SK-N-SH treated with all-trans-retinoic acid at 6 μM for 48 hours (cell line): ENCODE measurements at regions not wholly inside any gene's neighbourhood (a gene's known extent, or its start where the extent isn't known, plus 50 kb on each side); places are given as distances from the start of the nearest gene placed in this dataset.

Source experiments
- ATAC-seq: fragments of 200-7000 bp; cut with Tn5 transposase; 3 replicates; pipeline ENCODE4 v1.9.1; 2020; ENCODE audit warnings: mild to moderate bottlenecking, moderate library complexity
- CSDC2 ChIP-seq: fragments of 250-450 bp; sonication (Bioruptor Pico); IDR thresholded peaks from 2 replicates; pipeline ENCODE4 v1.5.0; 2020; ENCODE audit warnings: mild to moderate bottlenecking, moderate library complexity
- ESRRG ChIP-seq: fragments of 250-450 bp; sonication (Bioruptor Pico); IDR thresholded peaks from 2 replicates; pipeline ENCODE4 v1.6.1; 2021; ENCODE audit warnings: mild to moderate bottlenecking
- GLIS3 ChIP-seq: fragments of 250-450 bp; sonication (Bioruptor Pico); IDR thresholded peaks from 2 replicates; pipeline ENCODE4 v1.5.0; 2020; ENCODE audit warnings: mild to moderate bottlenecking, moderate library complexity
- ISL1 ChIP-seq: fragments of 250-450 bp; sonication (Bioruptor Pico); IDR thresholded peaks from 2 replicates; pipeline ENCODE4 v2.1.2; 2022; ENCODE audit warnings: mild to moderate bottlenecking, moderate library complexity
- OSR1 ChIP-seq: fragments of 250-450 bp; sonication (Bioruptor Pico); IDR thresholded peaks from 2 replicates; pipeline ENCODE4 v1.8.0; 2022; ENCODE audit warnings: moderate library complexity, mild to moderate bottlenecking, inconsistent platforms
- POU6F1 ChIP-seq: fragments of 250-450 bp; sonication (Bioruptor Pico); IDR thresholded peaks from 2 replicates; pipeline ENCODE4 v1.8.0; 2021; ENCODE audit warnings: low read depth, mild to moderate bottlenecking, moderate library complexity, borderline replicate concordance
- PPARA ChIP-seq: fragments of 250-450 bp; sonication (Bioruptor Pico); IDR thresholded peaks from 2 replicates; pipeline ENCODE4 v1.5.0; 2020; ENCODE audit warnings: mild to moderate bottlenecking, borderline replicate concordance
- RARB ChIP-seq: fragments of 250-450 bp; sonication (Bioruptor Pico); IDR thresholded peaks from 2 replicates; pipeline ENCODE4 v1.8.0; 2021; ENCODE audit warnings: mild to moderate bottlenecking, moderate library complexity
- SNAI2 ChIP-seq: fragments of 250-450 bp; sonication (Bioruptor Pico); IDR thresholded peaks from 2 replicates; pipeline ENCODE4 v1.5.0; 2020; ENCODE audit warnings: mild to moderate bottlenecking, moderate library complexity
- TOX ChIP-seq: fragments of 250-450 bp; sonication (Bioruptor Pico); IDR thresholded peaks from 2 replicates; pipeline ENCODE4 v1.8.0; 2021; ENCODE audit warnings: mild to moderate bottlenecking, moderate library complexity, borderline replicate concordance
- ZC3H10 ChIP-seq: fragments of 250-450 bp; sonication (Bioruptor Pico); IDR thresholded peaks from 2 replicates; pipeline ENCODE4 v1.5.1; 2021; ENCODE audit warnings: mild to moderate bottlenecking, moderate library complexity
- ZFP3 ChIP-seq: fragments of 250-450 bp; sonication (Bioruptor Pico); IDR thresholded peaks from 2 replicates; pipeline ENCODE4 v1.5.0; 2020; ENCODE audit warnings: mild to moderate bottlenecking, moderate library complexity
- ZFP30 ChIP-seq: fragments of 450-650 bp; formaldehyde crosslinking; IDR thresholded peaks from 2 replicates; pipeline ENCODE4 v1.5.0; 2022; ENCODE audit warnings: mild to moderate bottlenecking, moderate library complexity
- ZNF565 ChIP-seq: fragments of 450-650 bp; formaldehyde crosslinking; conservative IDR thresholded peaks from 2 replicates; pipeline ENCODE4 v1.5.0; 2020; ENCODE audit warnings: low read depth, mild to moderate bottlenecking, moderate library complexity
- ZNF70 ChIP-seq: fragments of 450-650 bp; formaldehyde crosslinking; IDR thresholded peaks from 2 replicates; pipeline ENCODE4 v1.5.0; 2020; ENCODE audit warnings: mild to moderate bottlenecking, moderate library complexity
- ZNF8 ChIP-seq: fragments of 450-650 bp; formaldehyde crosslinking; IDR thresholded peaks from 2 replicates; pipeline ENCODE4 v1.5.0; 2020; ENCODE audit warnings: mild to moderate bottlenecking, moderate library complexity
- TF ChIP-seq, protein P1 (sequence below): fragments of 250-450 bp; sonication (Bioruptor Pico); IDR thresholded peaks from 2 replicates; pipeline ENCODE4 v1.5.1; 2021; ENCODE audit warnings: mild to moderate bottlenecking, moderate library complexity
- TF ChIP-seq, protein P2 (sequence below): fragments of 250-450 bp; sonication (Bioruptor Pico); IDR thresholded peaks from 2 replicates; pipeline ENCODE4 v1.8.0; 2020; ENCODE audit warnings: mild to moderate bottlenecking, moderate library complexity, borderline replicate concordance
- TF ChIP-seq, protein P3 (sequence below): fragments of 250-450 bp; sonication (Bioruptor Pico); IDR thresholded peaks from 2 replicates; pipeline ENCODE4 v1.5.0; 2020; ENCODE audit warnings: mild to moderate bottlenecking, moderate library complexity
- TF ChIP-seq, protein P4 (sequence below): fragments of 250-450 bp; sonication (Bioruptor Pico); IDR thresholded peaks from 2 replicates; pipeline ENCODE4 v1.5.1; 2020; ENCODE audit warnings: low read depth, mild to moderate bottlenecking, moderate library complexity

DNA sequence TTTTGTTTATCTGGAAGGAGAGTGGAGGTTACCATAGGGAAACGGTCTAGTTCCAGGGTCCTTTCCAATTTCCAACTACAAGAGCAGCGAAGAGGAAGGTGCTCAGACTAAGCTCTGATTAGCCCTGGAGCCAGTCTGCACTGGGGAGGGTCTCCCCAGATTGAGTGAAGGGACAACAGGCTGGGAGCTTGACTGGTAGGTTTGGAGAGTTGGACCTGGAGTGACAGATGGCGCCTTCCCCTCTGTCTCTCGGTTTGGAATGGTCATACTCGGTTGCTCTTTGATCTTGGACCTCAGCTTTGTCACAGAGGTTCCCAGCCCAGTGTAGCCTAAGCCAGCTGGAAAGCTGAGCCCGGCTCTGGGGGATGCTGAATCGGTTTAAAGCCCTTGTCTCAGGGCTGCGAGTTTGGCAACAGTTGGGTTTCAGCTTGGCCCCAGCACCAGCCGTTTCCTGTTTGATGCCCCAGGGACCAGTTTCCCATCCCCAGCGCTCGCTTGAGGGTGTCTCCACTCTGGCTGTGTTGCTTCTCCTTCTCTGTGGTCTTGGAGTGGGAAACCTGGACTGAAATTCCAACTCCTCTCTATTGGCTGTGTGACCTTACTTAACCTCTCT is 53.1 kb upstream of the ULK4 start:
- TF ChIP-seq PPARA (CRISPR knock-in tag) (no peak), RARB (CRISPR knock-in tag) (no peak), ZFP3 (CRISPR knock-in tag) (no peak), ISL1 (CRISPR knock-in tag) (no peak), GLIS3 (CRISPR knock-in tag) (no peak), ZFP30 (CRISPR knock-in tag) (no peak), ZNF70 (CRISPR knock-in tag) (no peak), TOX (CRISPR knock-in tag) (no peak), ZNF8 (CRISPR knock-in tag) (no peak), ZNF565 (CRISPR knock-in tag) (no peak)
- TF ChIP-seq, protein P1, sequence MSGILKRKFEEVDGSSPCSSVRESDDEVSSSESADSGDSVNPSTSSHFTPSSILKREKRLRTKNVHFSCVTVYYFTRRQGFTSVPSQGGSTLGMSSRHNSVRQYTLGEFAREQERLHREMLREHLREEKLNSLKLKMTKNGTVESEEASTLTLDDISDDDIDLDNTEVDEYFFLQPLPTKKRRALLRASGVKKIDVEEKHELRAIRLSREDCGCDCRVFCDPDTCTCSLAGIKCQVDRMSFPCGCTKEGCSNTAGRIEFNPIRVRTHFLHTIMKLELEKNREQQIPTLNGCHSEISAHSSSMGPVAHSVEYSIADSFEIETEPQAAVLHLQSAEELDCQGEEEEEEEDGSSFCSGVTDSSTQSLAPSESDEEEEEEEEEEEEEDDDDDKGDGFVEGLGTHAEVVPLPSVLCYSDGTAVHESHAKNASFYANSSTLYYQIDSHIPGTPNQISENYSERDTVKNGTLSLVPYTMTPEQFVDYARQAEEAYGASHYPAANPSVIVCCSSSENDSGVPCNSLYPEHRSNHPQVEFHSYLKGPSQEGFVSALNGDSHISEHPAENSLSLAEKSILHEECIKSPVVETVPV (CRISPR knock-in tag), result no peak
- TF ChIP-seq, all 23 proteins: peak for 0
- peak; percentile 5; the same call in 2 of the 3 replicates for ATAC-seq

- no peak for TF ChIP-seq ZFP30 (CRISPR knock-in tag)
- no peak for TF ChIP-seq TOX (CRISPR knock-in tag)
- no peak for TF ChIP-seq GLIS3 (CRISPR knock-in tag)
- no peak for TF ChIP-seq ZC3H10 (CRISPR knock-in tag)
- TF ChIP-seq ZNF8 (CRISPR knock-in tag), result no peak
- no peak for TF ChIP-seq ISL1 (CRISPR knock-in tag)
- TF ChIP-seq, protein P1 (CRISPR knock-in tag), result no peak
- TF ChIP-seq, protein P2, sequence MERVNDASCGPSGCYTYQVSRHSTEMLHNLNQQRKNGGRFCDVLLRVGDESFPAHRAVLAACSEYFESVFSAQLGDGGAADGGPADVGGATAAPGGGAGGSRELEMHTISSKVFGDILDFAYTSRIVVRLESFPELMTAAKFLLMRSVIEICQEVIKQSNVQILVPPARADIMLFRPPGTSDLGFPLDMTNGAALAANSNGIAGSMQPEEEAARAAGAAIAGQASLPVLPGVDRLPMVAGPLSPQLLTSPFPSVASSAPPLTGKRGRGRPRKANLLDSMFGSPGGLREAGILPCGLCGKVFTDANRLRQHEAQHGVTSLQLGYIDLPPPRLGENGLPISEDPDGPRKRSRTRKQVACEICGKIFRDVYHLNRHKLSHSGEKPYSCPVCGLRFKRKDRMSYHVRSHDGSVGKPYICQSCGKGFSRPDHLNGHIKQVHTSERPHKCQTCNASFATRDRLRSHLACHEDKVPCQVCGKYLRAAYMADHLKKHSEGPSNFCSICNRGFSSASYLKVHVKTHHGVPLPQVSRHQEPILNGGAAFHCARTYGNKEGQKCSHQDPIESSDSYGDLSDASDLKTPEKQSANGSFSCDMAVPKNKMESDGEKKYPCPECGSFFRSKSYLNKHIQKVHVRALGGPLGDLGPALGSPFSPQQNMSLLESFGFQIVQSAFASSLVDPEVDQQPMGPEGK (CRISPR knock-in tag), result no peak
- TF ChIP-seq CSDC2 (CRISPR knock-in tag), result no peak
- TF ChIP-seq ZNF70 (CRISPR knock-in tag), result no peak
- no peak for TF ChIP-seq ESRRG (CRISPR knock-in tag)
- TF ChIP-seq POU6F1 (CRISPR knock-in tag), result no peak
- TF ChIP-seq, protein P3, sequence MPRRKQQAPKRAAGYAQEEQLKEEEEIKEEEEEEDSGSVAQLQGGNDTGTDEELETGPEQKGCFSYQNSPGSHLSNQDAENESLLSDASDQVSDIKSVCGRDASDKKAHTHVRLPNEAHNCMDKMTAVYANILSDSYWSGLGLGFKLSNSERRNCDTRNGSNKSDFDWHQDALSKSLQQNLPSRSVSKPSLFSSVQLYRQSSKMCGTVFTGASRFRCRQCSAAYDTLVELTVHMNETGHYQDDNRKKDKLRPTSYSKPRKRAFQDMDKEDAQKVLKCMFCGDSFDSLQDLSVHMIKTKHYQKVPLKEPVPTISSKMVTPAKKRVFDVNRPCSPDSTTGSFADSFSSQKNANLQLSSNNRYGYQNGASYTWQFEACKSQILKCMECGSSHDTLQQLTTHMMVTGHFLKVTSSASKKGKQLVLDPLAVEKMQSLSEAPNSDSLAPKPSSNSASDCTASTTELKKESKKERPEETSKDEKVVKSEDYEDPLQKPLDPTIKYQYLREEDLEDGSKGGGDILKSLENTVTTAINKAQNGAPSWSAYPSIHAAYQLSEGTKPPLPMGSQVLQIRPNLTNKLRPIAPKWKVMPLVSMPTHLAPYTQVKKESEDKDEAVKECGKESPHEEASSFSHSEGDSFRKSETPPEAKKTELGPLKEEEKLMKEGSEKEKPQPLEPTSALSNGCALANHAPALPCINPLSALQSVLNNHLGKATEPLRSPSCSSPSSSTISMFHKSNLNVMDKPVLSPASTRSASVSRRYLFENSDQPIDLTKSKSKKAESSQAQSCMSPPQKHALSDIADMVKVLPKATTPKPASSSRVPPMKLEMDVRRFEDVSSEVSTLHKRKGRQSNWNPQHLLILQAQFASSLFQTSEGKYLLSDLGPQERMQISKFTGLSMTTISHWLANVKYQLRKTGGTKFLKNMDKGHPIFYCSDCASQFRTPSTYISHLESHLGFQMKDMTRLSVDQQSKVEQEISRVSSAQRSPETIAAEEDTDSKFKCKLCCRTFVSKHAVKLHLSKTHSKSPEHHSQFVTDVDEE (CRISPR knock-in tag), result no peak
- peak; percentile 29 for ATAC-seq
These were observed 52.6 kb upstream of the ULK4 start for GRCh38 chr3:42014458-42014920.

- ATAC-seq, result peak; percentile 51
- TF ChIP-seq, protein P2 (CRISPR knock-in tag), result no peak
- TF ChIP-seq OSR1 (no peak), ISL1 (CRISPR knock-in tag) (no peak), SNAI2 (CRISPR knock-in tag) (no peak), ZFP30 (CRISPR knock-in tag) (no peak)
- TF ChIP-seq, protein P1 (CRISPR knock-in tag), result no peak
- TF ChIP-seq, protein P4, sequence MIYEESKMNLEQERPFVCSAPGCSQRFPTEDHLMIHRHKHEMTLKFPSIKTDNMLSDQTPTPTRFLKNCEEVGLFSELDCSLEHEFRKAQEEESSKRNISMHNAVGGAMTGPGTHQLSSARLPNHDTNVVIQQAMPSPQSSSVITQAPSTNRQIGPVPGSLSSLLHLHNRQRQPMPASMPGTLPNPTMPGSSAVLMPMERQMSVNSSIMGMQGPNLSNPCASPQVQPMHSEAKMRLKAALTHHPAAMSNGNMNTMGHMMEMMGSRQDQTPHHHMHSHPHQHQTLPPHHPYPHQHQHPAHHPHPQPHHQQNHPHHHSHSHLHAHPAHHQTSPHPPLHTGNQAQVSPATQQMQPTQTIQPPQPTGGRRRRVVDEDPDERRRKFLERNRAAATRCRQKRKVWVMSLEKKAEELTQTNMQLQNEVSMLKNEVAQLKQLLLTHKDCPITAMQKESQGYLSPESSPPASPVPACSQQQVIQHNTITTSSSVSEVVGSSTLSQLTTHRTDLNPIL (CRISPR knock-in tag), result no peak
- TF ChIP-seq, all 23 proteins: peak for 0
These were observed 52.0 kb upstream of the ULK4 start for GRCh38 chr3:42013691-42014457.
